HG03520 (cell line): ENCODE measurements at regions not wholly inside any gene's neighbourhood (a gene's known extent, or its start where the extent isn't known, plus 50 kb on each side); places are given as distances from the start of the nearest gene placed in this dataset.
A peak's percentile ranks its signal among the peaks of the same experiment; 100 is the strongest.
"Not testable (repeated sequence)": the region's sequence is repeated elsewhere in the genome, so short reads cannot be mapped to it uniquely, and the experiment has no call there.

Experiments
- ATAC-seq: cut with Tn5 transposase; IDR thresholded peaks from one replicate; pipeline ENCODE4 v1.9.1; 2021; ENCODE audit warnings: mild to moderate bottlenecking, moderate library complexity; ENCODE audit not compliant: unreplicated experiment

DNA sequence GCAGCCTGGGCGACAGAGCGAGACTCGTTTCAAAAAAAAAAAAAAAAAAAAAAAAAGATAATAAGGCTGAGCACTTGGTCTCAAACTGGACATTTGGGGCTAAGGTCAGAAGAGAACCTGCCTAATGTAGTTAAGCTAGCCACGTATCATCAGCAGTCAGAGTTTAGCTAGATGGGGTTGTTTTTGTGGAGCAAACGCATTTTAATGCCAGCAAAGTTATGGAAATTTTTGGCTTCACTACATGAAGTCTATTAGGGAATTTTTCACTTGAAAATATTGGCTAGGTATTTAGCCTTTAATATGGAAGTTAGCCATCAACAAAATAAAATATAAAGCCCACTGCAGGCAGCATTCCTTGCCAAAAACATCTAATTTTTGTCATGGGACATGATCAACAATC is 902.9 kb upstream of the CDH18 start:
- ATAC-seq = not testable (repeated sequence)

DNA sequence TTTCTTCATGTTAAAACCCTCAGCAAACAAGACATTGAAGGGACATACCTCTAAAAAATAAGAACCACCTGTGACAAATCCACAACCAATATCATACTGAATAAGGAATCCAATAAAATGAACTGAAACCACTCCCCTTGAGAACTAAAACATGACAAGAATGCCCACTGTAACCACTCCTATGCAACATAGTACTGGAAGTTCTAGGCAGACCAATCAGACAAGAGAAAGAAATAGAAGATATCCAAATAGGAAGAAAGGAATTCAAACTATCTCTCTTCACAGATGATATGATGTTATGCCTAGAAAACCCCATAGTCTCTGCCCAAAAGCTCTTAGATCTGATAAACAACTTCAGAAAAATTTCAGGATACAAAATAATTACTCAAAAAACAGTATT is 887.7 kb upstream of the CDH18 start:
- ATAC-seq = not testable (repeated sequence)

DNA sequence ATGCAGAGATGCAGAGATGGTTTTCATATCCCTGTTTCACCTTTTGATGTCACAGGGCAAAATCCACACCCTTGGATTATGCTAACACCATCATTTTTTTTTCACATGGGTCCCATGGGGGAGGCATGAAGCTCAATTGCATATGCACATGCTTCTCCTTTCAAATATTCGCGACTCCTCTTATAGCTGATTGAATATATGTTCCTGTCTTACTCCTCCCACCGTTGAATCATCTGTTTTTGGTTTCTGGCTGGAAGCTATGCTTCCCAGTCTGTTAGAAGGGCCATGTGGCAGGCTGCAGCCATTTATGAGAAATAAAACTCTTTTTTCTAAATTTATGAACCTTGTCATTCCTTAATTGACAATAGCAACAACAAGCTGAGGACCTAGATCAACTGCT is 877.9 kb upstream of the CDH18 start:
- ATAC-seq = not testable (repeated sequence)

DNA sequence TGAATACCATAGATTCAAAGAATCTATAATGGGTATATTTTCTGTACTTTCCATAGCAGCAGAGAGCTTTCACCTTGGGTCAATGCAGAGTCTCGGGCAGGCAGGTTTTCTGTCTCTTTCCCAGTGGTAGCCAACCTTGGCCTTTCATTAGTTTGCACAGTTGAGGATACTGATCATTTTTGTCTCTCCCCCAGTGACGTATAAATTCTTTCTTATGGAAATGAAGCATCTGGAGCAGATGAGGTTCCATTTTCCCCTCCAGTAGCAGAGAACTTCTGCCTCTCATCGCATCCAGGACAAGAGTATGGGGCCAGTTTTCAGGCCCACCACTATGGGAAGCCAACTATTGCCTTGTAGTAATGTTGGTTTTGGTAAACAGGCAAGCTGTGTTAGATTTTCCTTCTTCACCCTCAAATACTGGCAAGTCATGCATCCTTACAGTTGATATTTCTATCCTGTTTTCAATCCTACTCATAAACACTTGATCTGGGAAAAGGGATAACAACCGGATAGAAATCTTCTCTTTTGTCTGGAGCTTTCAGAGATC is 845.2 kb upstream of the CDH18 start:
- no peak for ATAC-seq

DNA sequence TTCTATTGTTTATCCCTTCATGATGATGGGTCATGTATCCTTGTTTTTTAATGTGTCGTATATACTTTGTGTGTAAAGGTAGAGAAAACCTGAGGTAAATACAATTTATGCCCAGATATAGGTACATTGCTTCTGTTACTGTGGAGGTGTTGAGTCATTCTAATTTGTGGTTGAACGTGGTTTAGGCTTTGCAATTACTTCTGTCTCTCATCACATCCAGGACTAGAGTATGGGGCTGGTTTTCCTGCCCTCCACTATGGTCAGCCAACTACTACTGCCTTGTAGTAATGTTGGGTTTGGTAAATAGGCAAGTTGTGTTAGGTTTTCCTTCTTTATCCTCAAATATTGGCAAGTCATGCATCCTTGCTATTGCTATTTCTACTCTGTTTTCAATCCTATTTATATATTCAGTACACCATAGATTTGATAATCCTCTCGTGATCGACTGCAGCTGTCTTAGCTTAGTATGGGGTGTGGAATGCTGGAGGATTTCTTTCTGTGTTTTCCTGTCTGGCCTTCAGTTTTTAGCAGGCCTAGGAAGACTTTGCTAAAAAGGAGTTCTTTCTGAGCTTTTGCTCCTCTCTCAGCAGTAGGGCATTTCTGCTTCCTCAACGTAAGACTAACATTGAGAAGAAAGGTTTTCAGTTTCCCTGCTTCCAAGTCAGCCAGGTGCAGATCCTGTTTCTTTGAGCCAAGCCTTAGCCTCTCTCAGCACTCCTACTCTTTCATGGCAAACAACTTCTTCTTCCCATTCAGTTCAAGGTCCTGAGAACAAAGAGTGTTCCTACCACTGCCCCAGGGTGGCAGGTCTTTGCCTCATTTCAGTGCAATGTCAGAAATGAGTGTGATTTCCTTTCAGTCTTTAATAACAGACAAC is 844.4 kb upstream of the CDH18 start:
- no peak for ATAC-seq

DNA sequence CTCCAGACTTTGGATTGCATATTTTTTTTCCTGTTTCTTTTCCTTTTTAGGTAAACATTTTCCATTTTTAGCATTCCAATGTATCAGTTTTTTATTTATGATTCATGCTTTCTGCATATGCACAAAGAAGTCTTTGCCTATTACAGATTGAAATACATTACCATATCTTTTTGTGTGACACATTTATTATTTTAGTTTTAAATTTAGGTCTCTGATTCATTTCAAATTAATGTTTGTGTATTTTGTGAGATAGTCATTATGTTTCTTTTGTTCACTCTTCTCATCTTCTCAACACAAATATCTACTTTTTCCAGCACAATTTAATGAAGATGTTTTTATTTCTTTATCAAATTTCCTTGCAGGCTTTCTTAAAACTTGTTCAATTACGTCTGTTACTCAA is 838.0 kb upstream of the CDH18 start:
- not testable (repeated sequence) for ATAC-seq

DNA sequence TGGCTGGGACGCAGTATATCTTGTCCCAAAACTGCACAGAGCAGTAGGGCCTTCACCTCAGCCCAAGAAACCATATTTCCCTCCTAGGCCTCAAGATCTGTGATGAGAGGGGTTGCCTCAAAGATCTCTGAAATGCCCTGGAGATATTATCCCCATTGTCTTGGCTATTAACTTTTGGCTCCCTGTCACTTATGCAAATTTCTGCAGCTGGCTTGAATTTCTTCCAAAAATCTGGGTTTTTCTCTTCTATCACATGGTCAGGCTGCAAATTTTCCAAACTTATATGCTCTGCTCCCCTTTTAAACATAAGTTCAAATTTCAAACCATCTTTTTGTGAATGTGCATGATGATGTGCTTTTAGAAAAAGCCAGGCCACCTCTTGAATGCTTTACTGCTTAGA is 809.2 kb upstream of the CDH18 start:
- not testable (repeated sequence) for ATAC-seq

DNA sequence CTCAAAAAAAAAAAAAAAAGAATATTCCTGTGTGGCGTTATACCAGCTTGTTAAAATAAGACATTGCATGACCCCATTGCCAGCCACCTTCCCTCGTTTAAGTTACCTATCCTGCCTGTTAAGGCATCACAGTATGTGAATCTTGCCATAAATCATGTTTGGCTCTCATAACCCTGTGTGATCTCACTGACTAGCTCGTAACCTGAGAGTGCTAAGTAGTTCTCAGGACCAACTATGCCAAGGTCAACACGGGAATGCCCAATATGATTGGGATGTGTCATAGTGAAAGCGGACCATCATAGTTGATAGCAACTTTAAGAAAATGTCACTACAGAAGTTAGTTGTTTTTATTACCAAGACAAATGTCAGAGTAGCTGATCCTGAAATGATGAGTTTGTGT is 796.8 kb upstream of the CDH18 start:
- ATAC-seq = not testable (repeated sequence)

DNA sequence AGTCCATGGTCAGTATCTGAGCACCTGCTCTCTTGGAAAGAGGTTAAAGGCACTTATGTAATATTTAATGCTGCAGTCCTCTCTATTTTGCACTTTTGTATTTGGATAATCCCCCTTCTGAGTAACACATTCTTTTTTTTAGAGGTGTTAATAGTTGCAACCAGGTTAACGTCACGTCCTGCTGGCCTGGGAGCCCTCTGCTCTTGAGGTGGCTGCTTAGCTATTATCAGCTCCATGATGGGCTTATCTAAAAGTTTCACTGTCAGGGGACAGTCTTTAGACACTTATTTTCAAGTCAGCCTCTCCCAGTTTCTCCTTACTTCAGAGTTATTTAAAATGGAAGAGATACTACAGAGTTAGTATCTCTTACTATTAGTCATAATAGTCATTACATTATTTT is 795.5 kb upstream of the CDH18 start:
- not testable (repeated sequence) for ATAC-seq

DNA sequence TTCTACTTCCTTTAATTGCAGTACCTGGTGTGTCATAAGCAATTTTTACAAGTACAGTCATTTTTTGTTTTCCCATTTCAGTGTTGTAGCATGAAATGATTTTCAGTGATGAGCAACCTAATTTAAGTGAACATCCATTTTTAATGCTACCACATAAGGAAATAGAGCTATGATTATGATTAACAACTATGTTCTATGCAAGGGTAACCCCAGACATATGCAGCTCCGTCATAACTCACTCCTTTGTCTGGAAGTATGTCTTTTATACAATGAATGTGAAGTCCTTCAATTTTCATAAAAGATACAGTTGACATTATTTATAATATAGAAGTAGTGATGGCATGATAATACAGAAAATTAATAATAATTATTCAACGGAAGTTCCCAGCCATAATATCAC is 783.3 kb upstream of the CDH18 start:
- ATAC-seq = not testable (repeated sequence)

DNA sequence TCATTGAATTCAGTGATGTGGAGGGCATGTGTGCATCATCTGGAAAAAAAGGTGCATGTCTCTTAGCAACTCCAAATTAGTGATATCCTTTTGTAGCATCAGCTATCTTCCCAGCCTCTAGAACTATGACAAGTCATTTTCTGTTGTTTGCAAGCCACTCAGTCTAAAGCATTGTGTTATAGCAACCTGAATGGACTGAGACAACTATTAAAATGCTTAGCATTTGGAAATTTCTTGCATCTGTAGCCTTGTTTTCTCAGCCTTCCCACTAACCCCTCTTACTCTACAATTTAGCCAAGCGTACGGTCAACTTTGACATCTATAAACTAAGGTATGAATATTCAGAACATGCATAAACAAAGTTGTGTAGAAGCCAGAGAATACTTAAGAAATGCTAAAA is 777.1 kb upstream of the CDH18 start:
- ATAC-seq = not testable (repeated sequence)

DNA sequence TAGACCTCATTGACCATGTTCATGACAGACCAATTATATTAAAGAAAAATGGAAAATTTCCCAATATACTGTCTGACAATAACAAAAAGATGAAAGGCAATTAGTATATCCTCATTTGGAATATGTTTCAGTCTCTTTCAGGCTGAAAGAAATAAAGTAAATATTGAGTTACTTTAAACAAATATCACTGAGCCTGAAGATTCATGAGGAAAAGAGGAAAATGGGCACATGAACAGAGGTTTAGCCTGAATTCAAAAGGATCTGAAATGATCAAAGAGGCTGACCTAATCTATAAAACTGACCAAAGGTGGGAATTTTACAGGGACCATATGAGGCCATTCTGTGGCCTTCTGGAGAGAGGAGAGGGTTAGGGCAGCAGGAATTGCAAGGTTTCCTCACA is 771.5 kb upstream of the CDH18 start:
- not testable (repeated sequence) for ATAC-seq

DNA sequence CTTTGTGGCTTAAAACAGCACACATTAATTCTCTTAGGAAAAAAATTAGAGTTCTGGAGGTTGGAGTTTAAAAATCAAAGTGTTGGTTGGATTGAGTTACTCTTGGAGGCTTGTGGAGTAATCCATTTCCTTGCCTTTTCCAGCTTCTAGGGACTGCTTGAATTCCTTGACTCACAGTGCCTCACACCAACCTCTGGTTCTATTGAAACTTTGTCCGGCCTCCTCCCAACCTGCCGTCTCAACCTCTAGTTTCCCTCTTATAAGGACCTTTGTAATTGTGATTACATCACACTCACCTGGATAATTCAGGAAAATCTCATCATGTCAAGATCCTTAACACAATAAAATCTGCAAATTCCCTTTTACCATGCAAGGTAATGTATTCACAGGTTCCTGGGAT is 764.2 kb upstream of the CDH18 start:
- ATAC-seq = not testable (repeated sequence)

DNA sequence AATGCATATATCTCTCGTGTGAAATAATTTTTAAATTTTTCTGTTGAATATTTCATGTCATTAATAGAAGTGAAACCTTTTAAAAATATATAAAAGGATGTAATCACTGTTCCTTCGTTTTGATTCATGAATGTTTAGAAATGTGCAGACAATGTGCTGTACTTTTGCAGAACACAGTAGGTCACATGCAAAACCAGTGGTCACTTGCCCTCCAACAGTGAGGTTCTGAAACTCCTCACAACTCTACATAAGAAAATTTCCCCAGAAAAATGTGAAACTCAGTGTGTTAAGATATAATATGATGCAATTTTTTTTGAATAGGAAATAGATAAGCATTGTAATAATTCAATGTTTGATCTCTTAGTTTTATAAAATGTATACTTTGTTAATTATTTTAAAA is 747.7 kb upstream of the CDH18 start:
- ATAC-seq = peak; percentile 82

DNA sequence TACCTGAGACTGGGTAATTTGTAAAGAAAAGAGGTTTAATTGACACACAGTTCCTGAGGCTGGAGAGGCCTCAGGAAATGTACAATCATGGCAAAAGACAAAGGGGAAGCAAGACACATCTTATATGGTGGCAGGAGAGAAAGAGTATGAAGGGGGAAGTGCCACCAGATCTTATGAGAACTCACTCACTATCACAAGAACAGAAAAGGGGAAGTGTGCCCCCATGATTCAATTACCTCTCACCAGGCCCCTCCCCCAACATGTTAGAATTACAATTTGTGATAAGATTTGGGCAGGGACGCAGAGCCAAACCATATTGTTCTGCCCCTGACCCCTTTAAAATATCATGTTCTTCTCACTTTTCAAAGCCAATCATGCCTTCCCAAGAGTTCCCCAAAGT is 744.2 kb upstream of the CDH18 start:
- ATAC-seq = not testable (repeated sequence)

DNA sequence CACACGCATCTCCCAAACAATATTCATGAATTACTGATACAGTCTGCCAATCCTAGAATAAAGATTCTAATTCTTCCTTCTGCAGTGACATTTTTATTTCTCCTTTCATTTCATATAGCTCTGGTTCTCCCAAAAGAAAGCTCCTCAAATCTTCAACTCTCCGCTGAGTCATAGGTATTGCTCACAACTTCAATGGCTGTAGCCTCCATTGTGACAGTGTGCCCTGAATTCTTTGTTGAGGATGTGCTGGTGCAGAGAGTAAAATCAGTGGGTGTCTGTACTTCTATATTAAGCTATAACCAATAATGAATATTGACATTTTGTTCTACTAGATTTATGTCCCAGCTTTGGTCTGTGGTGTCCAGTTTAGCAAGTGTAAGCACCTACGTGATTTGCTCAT is 733.3 kb upstream of the CDH18 start:
- ATAC-seq = not testable (repeated sequence)

DNA sequence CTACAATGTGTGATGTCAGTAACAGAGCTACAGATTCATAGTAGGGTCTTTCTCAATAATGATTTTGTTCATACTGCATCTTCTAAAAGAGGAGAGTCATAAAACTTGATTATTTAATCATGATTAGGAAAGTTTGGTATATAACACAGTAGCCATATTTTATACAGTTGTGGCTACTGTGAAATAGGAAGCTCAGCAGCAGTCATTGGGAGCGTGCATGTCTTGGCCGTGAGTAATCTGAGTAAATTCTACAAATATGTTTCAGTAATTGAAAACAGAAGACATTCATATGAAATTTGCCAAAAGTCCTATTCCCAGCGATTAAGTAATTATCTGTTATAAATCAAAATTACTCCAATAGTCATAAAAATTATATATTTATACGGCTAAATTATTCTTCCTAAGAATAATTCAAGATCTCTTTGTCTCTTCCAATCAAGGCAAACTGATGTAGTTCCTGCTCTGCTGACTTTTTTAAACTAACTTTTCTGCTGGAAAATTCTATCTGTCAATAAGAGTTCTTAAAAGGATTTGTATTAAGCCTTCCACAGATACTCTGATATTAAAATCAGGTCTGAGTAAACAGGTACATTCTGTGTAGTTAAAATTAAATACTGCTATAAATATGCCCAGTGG is 723.6 kb upstream of the CDH18 start:
- not testable (repeated sequence) for ATAC-seq

DNA sequence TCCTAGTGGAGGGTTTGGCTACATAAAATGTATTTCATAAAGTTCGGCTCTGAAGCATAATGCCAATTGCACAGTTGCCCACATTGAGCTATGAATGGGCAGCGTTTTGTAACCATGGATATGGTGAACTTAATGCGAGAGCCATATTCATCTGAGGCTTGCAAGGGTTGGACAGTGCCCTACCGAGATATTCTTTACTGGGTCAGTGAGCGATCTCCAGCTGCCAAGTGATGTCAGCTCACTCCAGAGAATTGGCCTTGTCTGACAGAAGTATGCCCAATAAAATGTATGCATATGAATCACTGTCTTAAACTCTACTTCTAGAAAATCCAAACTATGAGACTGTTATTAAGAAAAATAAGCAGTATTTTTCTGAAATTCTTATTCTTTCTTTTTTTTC is 719.6 kb upstream of the CDH18 start:
- not testable (repeated sequence) for ATAC-seq

DNA sequence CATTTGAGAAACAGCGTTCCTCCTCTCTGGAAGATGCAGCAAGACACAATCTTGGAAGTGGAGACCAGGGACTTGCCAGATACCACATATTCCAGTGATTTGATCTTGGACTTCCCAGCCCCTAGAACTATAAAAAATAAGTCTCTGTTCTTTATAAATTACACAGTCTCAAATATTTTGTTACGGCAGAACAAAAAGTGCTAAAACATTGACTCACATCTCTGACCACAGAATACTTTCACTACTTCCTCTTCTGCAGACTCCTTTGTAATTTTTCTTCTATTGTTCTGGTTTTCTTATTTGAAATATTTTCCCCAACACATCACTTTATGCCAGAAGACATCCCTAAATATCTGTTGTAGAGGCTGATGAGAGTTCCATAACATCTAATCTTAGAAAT is 706.1 kb upstream of the CDH18 start:
- ATAC-seq = no peak

DNA sequence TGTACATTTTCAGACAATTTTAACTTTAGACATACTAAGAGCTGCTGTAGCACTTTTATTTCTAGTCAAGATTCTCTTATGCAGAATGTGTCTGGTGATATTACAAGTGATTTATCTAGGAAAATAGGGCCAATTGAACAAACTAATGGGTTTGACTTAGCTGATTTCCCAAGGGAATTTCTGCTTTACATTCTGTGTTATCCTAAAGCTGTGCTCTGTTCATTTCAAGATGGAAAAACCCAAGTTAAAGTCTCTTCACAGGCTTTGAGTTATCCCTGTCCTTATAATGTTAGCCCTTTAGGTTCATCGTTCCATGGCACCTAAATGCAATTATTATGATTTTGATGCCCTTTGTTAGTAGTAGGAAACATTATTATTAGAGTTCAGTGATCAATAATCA is 704.9 kb upstream of the CDH18 start:
- ATAC-seq = no peak

DNA sequence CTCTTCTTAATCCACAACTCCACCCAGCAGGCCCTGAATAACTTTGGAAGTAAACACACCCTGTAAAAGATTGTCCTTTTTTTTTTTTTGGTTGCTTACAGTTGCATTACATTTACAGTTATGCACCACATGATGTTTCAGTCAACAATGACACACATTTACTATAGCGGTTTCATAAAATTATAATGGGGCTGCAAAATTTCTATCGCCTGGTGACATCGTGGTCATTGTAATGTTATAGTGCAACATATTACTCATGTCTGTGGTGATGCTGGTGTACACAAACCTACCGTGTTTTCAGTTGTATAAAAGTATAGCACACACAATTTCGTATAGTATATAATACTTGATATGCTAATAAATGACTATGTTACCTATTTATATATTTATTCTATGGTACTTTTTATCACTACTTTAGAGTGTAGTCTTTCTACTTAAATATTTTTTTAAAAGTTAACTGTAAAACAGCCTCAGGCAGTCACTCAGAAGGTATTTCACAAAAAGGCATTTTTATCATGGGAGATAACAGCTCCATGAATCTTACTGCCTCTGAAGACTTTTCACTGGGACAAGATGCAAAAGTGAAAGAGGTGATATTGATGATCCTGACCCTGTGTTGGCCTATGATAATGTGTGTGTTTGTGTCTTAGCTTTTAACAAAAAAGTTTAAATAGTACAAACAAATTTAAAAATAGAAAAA is 695.4 kb upstream of the CDH18 start:
- no peak for ATAC-seq
